Naive thymus-derived CD4-positive, alpha-beta T cell (primary cell): ENCODE measurements at regions not wholly inside any gene's neighbourhood (a gene's known extent, or its start where the extent isn't known, plus 50 kb on each side); places are given as distances from the start of the nearest gene placed in this dataset.

Experiments used
- ATAC-seq: fragments of 150-1000 bp; cut with Tn5 transposase; 2 replicates; pipeline ENCODE4 v1.10.0; 2021; ENCODE audit warnings: mild to moderate bottlenecking, moderate library complexity
- CTCF ChIA-PET: fragments of 350-600 bp; sonication (Branson Sonifier 250); formaldehyde crosslinking; loops from one replicate; lab custom pipeline; 2021; ENCODE audit warnings: antibody characterized with exemption; lab: Charles Lee
- POLR2A ChIA-PET: fragments of 350-600 bp; sonication (Branson Sonifier 250); formaldehyde crosslinking; loops from one replicate; lab custom pipeline; 2021; ENCODE audit warnings: antibody characterized with exemption, inconsistent platforms; lab: Charles Lee
- DNase-seq, 9 donors: peaks; one replicate each; pipeline versions ENCODE4 v3.0.0 to v3.0.0-alpha.2; 2020 to 2022; ENCODE audit warnings: mixed read lengths in 1 of 9
- H3K27ac ChIP-seq: one replicate; pipeline ENCODE4 v1.7.0; 2013; ENCODE audit warnings: mild to moderate bottlenecking, low read depth, low read length, moderate library complexity
- H3K27me3 ChIP-seq, 2 donors: one replicate each; pipeline ENCODE4 v1.7.0; 2013; ENCODE audit warnings: low read length in 2 of 2, mild to moderate bottlenecking in 2 of 2, moderate library complexity in 2 of 2; ENCODE audit not compliant: control insufficient read depth in 2 of 2, insufficient read depth in 2 of 2
- H3K36me3 ChIP-seq, 3 experiments: 1 replicate in 2 of 3; 2 replicates in 1 of 3; pipeline ENCODE4 v1.7.0; 2013; ENCODE audit warnings: low read length in 3 of 3, mild to moderate bottlenecking in 3 of 3, moderate library complexity in 1 of 3; ENCODE audit not compliant: insufficient read depth in 3 of 3, control insufficient read depth in 2 of 3
- H3K4me1 ChIP-seq, 2 donors: one replicate each; pipeline ENCODE4 v1.7.0; 2013; ENCODE audit warnings: low read length in 2 of 2, mild to moderate bottlenecking in 2 of 2, moderate library complexity in 1 of 2; ENCODE audit not compliant: control insufficient read depth in 2 of 2, insufficient read depth in 2 of 2
- H3K4me3 ChIP-seq: 2 replicates; pipeline ENCODE4 v1.7.0; 2013; ENCODE audit warnings: mild to moderate bottlenecking, low read length
- H3K9me3 ChIP-seq, 3 experiments: 1 replicate in 2 of 3; 2 replicates in 1 of 3; pipeline ENCODE4 v1.7.0; 2013; ENCODE audit warnings: low read length in 3 of 3; ENCODE audit not compliant: control insufficient read depth in 2 of 3
- H3K27ac Mint-ChIP-seq, 9 donors: one replicate each; pipeline ENCODE4 v1.8.0; 2020 to 2022; ENCODE audit warnings: mixed read lengths in 9 of 9, mild to moderate bottlenecking in 8 of 9, moderate library complexity in 5 of 9, inconsistent platforms in 2 of 9
- H3K27me3 Mint-ChIP-seq, 5 donors: one replicate each; pipeline ENCODE4 v1.8.0; 2021 to 2022; ENCODE audit warnings: mixed read lengths in 5 of 5, mild to moderate bottlenecking in 1 of 5
- H3K36me3 Mint-ChIP-seq, 5 donors: one replicate each; pipeline ENCODE4 v1.8.0; 2020 to 2022; ENCODE audit warnings: mixed read lengths in 5 of 5, mild to moderate bottlenecking in 3 of 5, inconsistent platforms in 1 of 5
- H3K4me1 Mint-ChIP-seq, 7 donors: one replicate each; pipeline ENCODE4 v1.8.0; 2020 to 2022; ENCODE audit warnings: mixed read lengths in 7 of 7, mild to moderate bottlenecking in 3 of 7, inconsistent platforms in 1 of 7
- H3K4me3 Mint-ChIP-seq, 10 donors: one replicate each; pipeline ENCODE4 v1.8.0; 2020 to 2022; ENCODE audit warnings: mild to moderate bottlenecking in 10 of 10, mixed read lengths in 10 of 10, moderate library complexity in 6 of 10, inconsistent platforms in 2 of 10
- H3K9me3 Mint-ChIP-seq, 11 donors: one replicate each; pipeline ENCODE4 v1.8.0; 2020 to 2022; ENCODE audit warnings: mixed read lengths in 11 of 11, mild to moderate bottlenecking in 4 of 11, inconsistent platforms in 1 of 11, moderate library complexity in 1 of 11
- intact Hi-C, 2 donors: fragments of 100-400 bp; cut with micrococcal nuclease; formaldehyde crosslinking; loops; one replicate each; pipeline ENCODE4 v1.15.1; 2023

- peaks cover 0 to 22% (median 8%) of the 10 kb centered on the region in 11 donors for H3K9me3 Mint-ChIP-seq
- ChIA-PET CTCF (no interaction called here), POLR2A (no interaction called here)
- no peaks in the 10 kb centered on the region for H3K27me3 Mint-ChIP-seq
- Histone ChIP-seq H3K4me1 (no peaks in the 10 kb centered on the region), H3K27ac (no peak overlapping the region), H3K9me3 (peaks cover 0 to 8% (median 0%) of the 10 kb centered on the region in 3 experiments), H3K36me3 (no peaks in the 10 kb centered on the region), H3K4me3 (no peak overlapping the region), H3K27me3 (no peaks in the 10 kb centered on the region)
- no peak for ATAC-seq
- intact Hi-C loops: no loop called here
- H3K4me1 Mint-ChIP-seq: no peaks in the 10 kb centered on the region
- H3K27ac Mint-ChIP-seq: no peak overlapping the region
- DNase-seq: no peak
- H3K4me3 Mint-ChIP-seq: no peak overlapping the region
- H3K36me3 Mint-ChIP-seq: peaks cover 0 to 3% (median 0%) of the 10 kb centered on the region in 5 donors
These were observed 459.2 kb upstream of the ALCAM start for GRCh38 chr3:104907507-104907906.

DNA sequence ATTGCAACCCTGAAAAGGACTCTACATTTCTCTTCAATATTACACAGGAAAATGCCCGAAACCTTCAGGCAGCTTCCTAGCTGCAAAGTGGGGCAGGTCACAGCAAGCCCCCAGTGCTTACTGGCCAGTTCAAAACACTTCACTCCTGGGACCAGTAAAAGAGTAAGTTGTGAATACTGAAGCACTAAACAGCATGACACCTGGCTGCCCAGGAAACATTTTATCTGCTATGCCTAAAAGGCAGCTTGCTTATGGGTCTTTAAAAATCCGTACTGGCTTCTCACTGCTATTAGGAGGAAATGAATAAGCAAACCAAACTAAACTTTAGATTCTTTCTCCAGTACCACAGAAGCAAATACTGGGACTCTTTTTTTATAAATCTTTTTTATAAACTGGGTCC lies 457.9 kb upstream of the ALCAM start:
- H3K36me3 Mint-ChIP-seq: peaks cover 0 to 3% (median 0%) of the 10 kb centered on the region in 5 donors
- no peaks in the 10 kb centered on the region for H3K4me1 Mint-ChIP-seq
- H3K4me3 Mint-ChIP-seq: no peak overlapping the region
- intact Hi-C loops: no loop called here
- Histone ChIP-seq H3K27ac (no peak overlapping the region), H3K4me1 (no peaks in the 10 kb centered on the region), H3K27me3 (no peaks in the 10 kb centered on the region), H3K9me3 (peaks cover 0 to 4% (median 0%) of the 10 kb centered on the region in 3 experiments), H3K4me3 (no peak overlapping the region), H3K36me3 (no peaks in the 10 kb centered on the region)
- POLR2A ChIA-PET: no interaction called here
- no peak overlapping the region for H3K27ac Mint-ChIP-seq
- peaks cover 0 to 11% (median 4%) of the 10 kb centered on the region in 11 donors for H3K9me3 Mint-ChIP-seq
- DNase-seq (no peak), ATAC-seq (no peak)
- H3K27me3 Mint-ChIP-seq: no peaks in the 10 kb centered on the region
- CTCF ChIA-PET: no interaction called here

- ATAC-seq (no peak), DNase-seq (no peak)
- H3K9me3 Mint-ChIP-seq: peaks cover 0 to 11% (median 4%) of the 10 kb centered on the region in 11 donors
- H3K9me3 ChIP-seq: no peaks in the 10 kb centered on the region
- intact Hi-C loops: no loop called here
- no peaks in the 10 kb centered on the region for H3K36me3 ChIP-seq
- H3K4me3 ChIP-seq: no peak overlapping the region
- POLR2A ChIA-PET: no interaction called here
- no peaks in the 10 kb centered on the region for H3K4me1 ChIP-seq
- H3K27me3 Mint-ChIP-seq: no peaks in the 10 kb centered on the region
- no peak overlapping the region for H3K4me3 Mint-ChIP-seq
- H3K4me1 Mint-ChIP-seq: no peaks in the 10 kb centered on the region
- H3K27ac ChIP-seq: no peak overlapping the region
- CTCF ChIA-PET: no interaction called here
- no peaks in the 10 kb centered on the region for H3K27me3 ChIP-seq
- H3K36me3 Mint-ChIP-seq: peaks cover 0 to 3% (median 0%) of the 10 kb centered on the region in 5 donors
- H3K27ac Mint-ChIP-seq: no peak overlapping the region
These were observed 457.5 kb upstream of the ALCAM start for GRCh38 chr3:104909198-104909597.

GRCh38 chr3:104909721-104910120 lies 457.0 kb upstream of the ALCAM start:
- Histone ChIP-seq H3K9me3 (no peaks in the 10 kb centered on the region), H3K4me1 (no peaks in the 10 kb centered on the region), H3K36me3 (no peaks in the 10 kb centered on the region), H3K4me3 (no peak overlapping the region), H3K27ac (no peak overlapping the region), H3K27me3 (no peaks in the 10 kb centered on the region)
- peaks cover 0 to 3% (median 0%) of the 10 kb centered on the region in 5 donors for H3K36me3 Mint-ChIP-seq
- ChIA-PET CTCF (no interaction called here), POLR2A (no interaction called here)
- no peak overlapping the region for H3K4me3 Mint-ChIP-seq
- H3K27me3 Mint-ChIP-seq: no peaks in the 10 kb centered on the region
- ATAC-seq (no peak), DNase-seq (no peak)
- intact Hi-C loops: no loop called here
- H3K9me3 Mint-ChIP-seq: peaks cover 0 to 8% (median 1%) of the 10 kb centered on the region in 11 donors
- H3K4me1 Mint-ChIP-seq: no peaks in the 10 kb centered on the region
- H3K27ac Mint-ChIP-seq: no peak overlapping the region

DNA sequence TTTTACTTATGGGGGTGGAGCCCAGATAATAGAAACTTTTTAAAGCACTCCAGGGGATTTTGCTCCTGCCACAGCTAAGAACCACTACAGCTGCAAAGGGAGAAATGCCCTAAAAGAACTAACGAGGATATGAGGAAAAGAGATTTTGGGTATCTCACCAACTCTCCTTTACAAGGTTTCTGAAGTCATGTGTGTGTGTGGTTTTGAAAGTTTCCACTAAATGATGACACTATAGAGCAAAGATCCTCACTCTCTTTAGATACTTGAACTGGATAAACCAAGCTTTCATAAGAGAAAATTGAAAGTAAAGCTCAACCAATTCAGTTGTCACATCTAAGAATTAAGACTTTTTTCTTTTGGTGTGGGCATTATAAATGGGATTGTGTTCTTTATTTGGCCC lies 455.3 kb upstream of the ALCAM start:
- no peaks in the 10 kb centered on the region for H3K9me3 ChIP-seq
- H3K27me3 ChIP-seq: no peaks in the 10 kb centered on the region
- CTCF ChIA-PET: no interaction called here
- Mint-ChIP-seq H3K4me1 (no peaks in the 10 kb centered on the region), H3K27me3 (no peaks in the 10 kb centered on the region), H3K9me3 (peaks cover 0 to 4% (median 0%) of the 10 kb centered on the region in 11 donors), H3K27ac (no peak overlapping the region), H3K36me3 (peaks cover 0 to 3% (median 0%) of the 10 kb centered on the region in 5 donors), H3K4me3 (no peak overlapping the region)
- no peak overlapping the region for H3K27ac ChIP-seq
- POLR2A ChIA-PET: no interaction called here
- H3K4me3 ChIP-seq: no peak overlapping the region
- H3K36me3 ChIP-seq: no peaks in the 10 kb centered on the region
- H3K4me1 ChIP-seq: no peaks in the 10 kb centered on the region
- intact Hi-C loops: no loop called here
- no peak for ATAC-seq
- no peak for DNase-seq

DNA sequence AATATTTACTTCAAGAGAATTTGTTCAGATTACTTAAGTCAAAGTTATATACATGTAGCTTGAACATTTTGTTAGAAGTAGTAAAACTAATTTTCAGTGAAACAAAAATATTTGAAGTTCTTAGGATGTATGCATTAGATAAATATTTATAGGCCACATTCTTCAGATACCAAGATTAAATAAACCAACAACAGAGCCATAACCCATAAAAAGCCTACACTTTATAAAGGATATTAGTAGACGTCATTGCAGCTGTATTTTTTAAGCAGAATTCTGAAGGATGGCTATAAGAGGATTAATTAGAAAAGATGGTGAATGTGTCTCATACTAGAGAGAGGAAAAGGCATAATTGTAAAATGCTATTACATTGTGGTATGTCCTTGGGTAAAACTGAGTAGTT lies 449.7 kb upstream of the ALCAM start:
- Histone ChIP-seq H3K4me1 (no peaks in the 10 kb centered on the region), H3K9me3 (no peaks in the 10 kb centered on the region), H3K36me3 (no peaks in the 10 kb centered on the region), H3K4me3 (no peak overlapping the region), H3K27ac (no peak overlapping the region), H3K27me3 (no peaks in the 10 kb centered on the region)
- Mint-ChIP-seq H3K4me3 (no peak overlapping the region), H3K27ac (no peak overlapping the region), H3K4me1 (no peaks in the 10 kb centered on the region), H3K27me3 (no peaks in the 10 kb centered on the region), H3K9me3 (peaks cover 0 to 9% (median 5%) of the 10 kb centered on the region in 11 donors), H3K36me3 (no peaks in the 10 kb centered on the region)
- POLR2A ChIA-PET: no interaction called here
- no peak for DNase-seq
- CTCF ChIA-PET: no interaction called here
- ATAC-seq: no peak
- intact Hi-C loops: no loop called here

GRCh38 chr3:104920512-104920911 lies 446.2 kb upstream of the ALCAM start:
- ATAC-seq (no peak), DNase-seq (no peak)
- Mint-ChIP-seq H3K36me3 (no peaks in the 10 kb centered on the region), H3K27ac (no peak overlapping the region), H3K9me3 (peaks cover 0 to 14% (median 6%) of the 10 kb centered on the region in 11 donors), H3K4me1 (no peaks in the 10 kb centered on the region), H3K27me3 (no peaks in the 10 kb centered on the region), H3K4me3 (no peak overlapping the region)
- Histone ChIP-seq H3K4me1 (no peaks in the 10 kb centered on the region), H3K36me3 (no peaks in the 10 kb centered on the region), H3K27ac (no peak overlapping the region), H3K4me3 (no peak overlapping the region), H3K27me3 (no peaks in the 10 kb centered on the region), H3K9me3 (no peaks in the 10 kb centered on the region)
- intact Hi-C loops: no loop called here
- CTCF ChIA-PET: no interaction called here
- POLR2A ChIA-PET: no interaction called here
